ENCODE measurements at regions not wholly inside any gene's neighbourhood (a gene's known extent, or its start where the extent isn't known, plus 50 kb on each side); places are given as distances from the start of the nearest gene placed in this dataset.
"Not testable (repeated sequence)": the region's sequence is repeated elsewhere in the genome, so short reads cannot be mapped to it uniquely, and the experiment has no call there.

GRCh38 chr7:49023345-49024328 is 99.3 kb downstream of the CDC14C start:
- DNase-seq, result no peak
- no peaks in the 10 kb centered on the region for H3K27me3 ChIP-seq
- H3K4me1 ChIP-seq, result no peaks in the 10 kb centered on the region
- H3K9me3 ChIP-seq, result no peaks in the 10 kb centered on the region
- H3K27ac ChIP-seq, result no peak overlapping the region
- no peak overlapping the region for H3K4me3 ChIP-seq
- no peaks in the 10 kb centered on the region for H3K36me3 ChIP-seq
- TF ChIP-seq CTCF (IDR thresholded peaks at IDR 0.05), result no peak

- Histone ChIP-seq H3K4me3 (no peak overlapping the region), H3K9me3 (no peaks in the 10 kb centered on the region), H3K36me3 (no peaks in the 10 kb centered on the region), H3K4me1 (no peaks in the 10 kb centered on the region), H3K27ac (no peak overlapping the region), H3K27me3 (no peaks in the 10 kb centered on the region)
- no peak for DNase-seq
- TF ChIP-seq POLR2A (IDR thresholded peaks at IDR 0.05) (no peak), CTCF (IDR thresholded peaks at IDR 0.05) (no peak)
Observed at GRCh38 chr7:49030221-49030620, 105.9 kb downstream of the CDC14C start.

DNA sequence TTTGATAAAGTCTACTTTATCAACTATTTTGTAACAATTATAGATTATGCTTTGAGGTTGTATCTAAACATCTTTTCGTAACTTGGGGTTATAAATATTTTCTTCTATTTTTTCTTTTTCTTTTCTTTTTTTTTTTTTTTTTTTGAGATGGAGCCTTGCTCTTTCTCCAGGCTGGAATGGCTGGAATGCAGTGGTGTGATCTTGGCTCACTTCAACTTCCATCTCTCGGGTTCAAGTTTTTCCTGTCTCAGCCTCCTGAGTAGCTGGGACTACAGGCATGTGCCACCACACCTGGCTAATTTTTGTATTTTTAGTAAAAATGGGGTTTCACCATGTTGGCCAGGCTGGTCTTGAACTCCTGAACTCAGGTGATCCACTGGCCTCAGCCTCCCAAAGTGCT is 108.8 kb downstream of the CDC14C start:
- not testable (repeated sequence) for H3K27me3 ChIP-seq, H3K4me1 ChIP-seq, H3K4me3 ChIP-seq, DNase-seq, H3K36me3 ChIP-seq, H3K9me3 ChIP-seq, H3K27ac ChIP-seq

- Histone ChIP-seq H3K4me3 (no peak overlapping the region), H3K27ac (no peak overlapping the region), H3K9me3 (no peaks in the 10 kb centered on the region), H3K36me3 (no peaks in the 10 kb centered on the region), H3K27me3 (no peaks in the 10 kb centered on the region), H3K4me1 (no peaks in the 10 kb centered on the region)
- TF ChIP-seq CTCF (IDR thresholded peaks at IDR 0.05) (no peak), POLR2A (IDR thresholded peaks at IDR 0.05) (no peak)
- no peak for DNase-seq
Observed at GRCh38 chr7:49037346-49038210, 113.2 kb downstream of the CDC14C start.

GRCh38 chr7:49038821-49039358 is 114.5 kb downstream of the CDC14C start:
- no peaks in the 10 kb centered on the region for H3K27me3 ChIP-seq
- no peaks in the 10 kb centered on the region for H3K9me3 ChIP-seq
- H3K36me3 ChIP-seq, result no peaks in the 10 kb centered on the region
- no peak overlapping the region for H3K27ac ChIP-seq
- DNase-seq, result no peak
- no peak for TF ChIP-seq CTCF (IDR thresholded peaks at IDR 0.05)
- no peak for TF ChIP-seq POLR2A (IDR thresholded peaks at IDR 0.05)
- no peak overlapping the region for H3K4me3 ChIP-seq
- no peaks in the 10 kb centered on the region for H3K4me1 ChIP-seq

GRCh38 chr7:49060743-49061142 is 136.4 kb downstream of the CDC14C start:
- H3K9me3 ChIP-seq, result no peaks in the 10 kb centered on the region
- no peaks in the 10 kb centered on the region for H3K36me3 ChIP-seq
- no peak for DNase-seq
- H3K27ac ChIP-seq, result no peak overlapping the region
- no peaks in the 10 kb centered on the region for H3K4me1 ChIP-seq
- TF ChIP-seq POLR2A (IDR thresholded peaks at IDR 0.05), result no peak
- no peak for TF ChIP-seq CTCF (IDR thresholded peaks at IDR 0.05)
- H3K4me3 ChIP-seq, result no peak overlapping the region
- H3K27me3 ChIP-seq, result no peaks in the 10 kb centered on the region
